GM18873 (cell line): ENCODE measurements at regions not wholly inside any gene's neighbourhood (a gene's known extent, or its start where the extent isn't known, plus 50 kb on each side); places are given as distances from the start of the nearest gene placed in this dataset.

Experiments used
- ATAC-seq: cut with Tn5 transposase; IDR thresholded peaks from one replicate; pipeline ENCODE4 v1.9.1; 2021; ENCODE audit warnings: mild to moderate bottlenecking, moderate library complexity, moderate number of reproducible peaks; ENCODE audit not compliant: unreplicated experiment, low FRiP score

DNA sequence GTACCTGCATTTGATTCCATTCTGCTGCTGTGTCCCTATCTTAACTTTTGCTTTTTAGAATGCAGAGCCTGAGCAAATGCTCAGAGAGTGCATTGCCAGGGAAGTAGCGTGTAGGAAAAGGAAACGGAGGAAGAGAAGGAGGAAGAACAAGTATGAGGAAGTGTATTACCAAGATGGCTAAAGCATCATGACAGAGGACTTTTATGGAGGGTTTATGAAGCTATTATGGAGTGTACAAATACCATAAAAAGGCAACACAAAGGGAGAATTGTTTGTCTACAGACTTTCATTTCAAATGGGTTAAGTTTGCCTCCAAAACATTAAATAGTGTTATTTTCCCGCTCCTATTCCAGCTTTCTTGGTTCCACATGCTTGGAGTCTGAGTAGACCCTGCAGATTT, 1899.8 kb upstream of the NUDT12 start:
- ATAC-seq, result no peak

DNA sequence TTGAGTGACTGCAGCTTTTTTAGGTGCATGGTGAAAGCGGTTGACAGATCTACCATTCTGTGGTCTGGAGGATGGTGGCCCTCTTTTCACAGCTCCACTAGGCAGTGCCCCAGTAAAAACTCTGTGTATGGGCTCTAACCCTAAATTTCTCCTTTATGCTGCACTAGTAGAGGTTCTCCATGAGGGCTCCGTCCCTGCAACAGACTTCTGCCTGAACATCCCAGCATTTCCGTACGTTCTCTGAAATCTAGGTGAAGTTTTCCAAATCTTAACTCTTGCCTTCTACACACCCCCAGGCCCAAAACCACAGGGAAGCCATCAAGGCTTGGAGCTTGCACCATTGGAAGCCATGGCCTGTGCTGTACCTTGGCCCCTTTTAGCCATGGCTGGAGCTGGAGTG, 1898.1 kb upstream of the NUDT12 start:
- no peak for ATAC-seq

DNA sequence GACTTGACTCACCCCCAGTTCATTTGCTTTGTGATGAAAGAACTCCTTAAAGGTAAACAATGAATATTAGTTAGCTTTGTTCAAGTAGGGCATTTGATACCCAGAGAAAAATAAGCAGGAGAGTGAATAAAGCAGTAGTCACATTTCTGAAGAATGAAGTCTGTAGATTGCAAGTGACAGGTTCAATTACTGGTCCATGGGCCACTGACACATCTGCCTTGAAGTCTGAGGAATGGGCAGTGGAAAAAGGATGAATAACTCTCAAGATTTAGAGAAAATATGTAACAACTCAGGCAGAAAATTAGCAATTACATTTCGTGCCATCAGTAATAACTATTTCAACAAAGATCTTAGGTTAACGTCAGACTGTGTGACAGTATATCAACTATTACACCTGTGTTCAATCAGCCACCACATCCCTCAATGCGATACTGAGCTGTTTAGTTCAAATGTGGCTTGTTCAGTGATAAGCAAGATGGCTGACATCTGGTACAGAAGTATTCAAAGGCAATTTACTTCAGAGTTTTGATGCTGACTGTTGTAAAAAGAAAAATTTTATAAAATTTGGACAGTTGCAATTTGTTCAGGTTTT, 1890.7 kb upstream of the NUDT12 start:
- no peak for ATAC-seq

DNA sequence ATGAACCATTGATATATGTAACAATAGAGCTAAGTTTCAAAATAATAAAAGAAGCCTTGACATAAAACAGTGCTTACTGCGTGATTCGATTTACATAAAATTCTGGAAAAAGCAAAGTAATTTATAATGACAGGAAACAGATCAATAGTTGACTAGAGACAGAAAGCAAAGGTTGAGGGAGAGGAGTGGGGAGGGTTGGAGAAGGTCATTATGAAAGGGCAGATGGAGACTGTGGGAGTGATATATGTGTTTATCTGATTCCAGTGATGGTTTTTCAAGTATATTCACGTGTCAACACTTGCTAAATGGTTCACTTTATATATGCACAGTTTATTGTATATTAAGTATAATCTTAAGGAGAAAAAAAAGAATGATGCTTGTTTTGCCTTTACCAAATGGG, 1885.7 kb upstream of the NUDT12 start:
- ATAC-seq, result no peak

DNA sequence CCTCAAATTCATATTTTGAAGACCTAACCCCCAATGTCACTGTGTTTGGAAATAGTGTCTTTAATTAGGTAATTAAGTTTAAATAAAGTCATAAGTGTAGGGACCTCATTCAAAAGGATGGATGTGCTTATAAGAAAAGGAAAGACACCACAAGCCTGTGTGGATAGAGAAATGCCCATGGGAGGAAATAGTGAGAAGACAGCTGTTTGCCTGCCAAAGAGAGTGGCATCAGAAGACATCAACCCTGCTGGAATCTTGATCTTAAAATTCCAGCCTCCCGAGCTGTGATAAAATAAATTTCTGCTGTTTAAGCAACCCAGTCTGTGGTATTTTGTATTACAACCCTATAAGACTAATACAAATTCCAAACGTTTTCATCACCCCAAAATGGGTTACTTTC, 1867.9 kb upstream of the NUDT12 start:
- ATAC-seq, result no peak

DNA sequence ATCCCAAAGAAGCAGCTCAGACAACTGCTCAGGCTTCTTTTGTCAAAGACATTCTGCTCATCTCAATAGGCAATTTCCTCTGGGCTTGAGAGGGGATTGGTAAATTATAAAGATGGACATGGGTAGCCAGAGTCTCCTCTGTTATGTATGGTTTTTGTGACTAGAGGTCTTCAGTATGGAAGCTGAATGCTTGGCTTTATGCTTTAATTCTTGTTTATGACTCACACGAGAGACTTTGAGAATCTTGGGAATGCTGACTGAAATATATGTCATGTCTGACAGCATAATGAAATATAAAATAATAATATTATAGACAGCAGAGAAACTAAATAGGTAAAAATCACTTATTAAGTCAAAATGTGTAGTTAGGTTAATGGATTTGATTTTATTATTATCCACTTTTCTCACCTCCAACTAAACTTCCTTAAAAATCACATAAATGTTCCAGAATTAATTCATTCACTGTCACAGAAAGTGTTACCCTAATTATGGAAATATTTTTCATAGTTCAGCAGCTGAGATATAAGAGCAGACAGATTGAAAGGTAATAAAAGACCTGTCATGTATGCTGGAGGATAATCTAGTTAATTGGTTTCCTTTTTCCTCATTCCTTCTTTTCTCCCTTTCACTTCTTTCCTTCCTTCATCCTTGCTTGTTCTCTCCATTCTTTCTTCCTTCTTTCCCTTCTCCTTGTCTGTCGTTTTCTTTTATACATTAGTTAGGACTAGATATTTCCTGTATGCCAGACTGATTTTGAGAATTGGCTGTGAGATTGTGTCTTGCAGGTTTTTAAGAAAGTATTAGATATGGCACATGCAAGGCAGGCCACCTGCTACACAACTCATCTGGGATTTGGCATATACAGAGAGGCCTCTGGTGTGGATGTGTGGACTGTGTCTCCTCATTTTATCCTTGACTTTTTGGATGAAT, 1866.1 kb upstream of the NUDT12 start:
- ATAC-seq, result no peak

DNA sequence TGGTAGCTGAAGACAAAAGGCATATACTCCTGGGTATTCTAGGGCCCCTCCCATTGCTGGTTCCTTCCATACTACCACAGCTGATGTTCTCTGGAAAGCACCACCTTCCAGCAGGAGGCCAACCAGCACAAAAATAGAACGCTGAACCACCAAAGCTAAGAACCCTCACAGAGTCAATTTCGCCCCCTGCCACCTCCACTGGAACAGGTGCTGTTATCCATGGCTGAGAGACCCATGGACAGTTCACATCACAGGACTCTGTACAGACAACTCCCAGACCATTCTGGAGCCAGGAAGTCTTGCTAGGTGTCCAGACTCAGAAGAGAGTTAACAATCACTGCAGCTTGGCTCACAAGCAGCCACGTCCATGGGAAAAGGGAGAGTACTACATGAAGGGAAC, 1851.5 kb upstream of the NUDT12 start:
- no peak for ATAC-seq

DNA sequence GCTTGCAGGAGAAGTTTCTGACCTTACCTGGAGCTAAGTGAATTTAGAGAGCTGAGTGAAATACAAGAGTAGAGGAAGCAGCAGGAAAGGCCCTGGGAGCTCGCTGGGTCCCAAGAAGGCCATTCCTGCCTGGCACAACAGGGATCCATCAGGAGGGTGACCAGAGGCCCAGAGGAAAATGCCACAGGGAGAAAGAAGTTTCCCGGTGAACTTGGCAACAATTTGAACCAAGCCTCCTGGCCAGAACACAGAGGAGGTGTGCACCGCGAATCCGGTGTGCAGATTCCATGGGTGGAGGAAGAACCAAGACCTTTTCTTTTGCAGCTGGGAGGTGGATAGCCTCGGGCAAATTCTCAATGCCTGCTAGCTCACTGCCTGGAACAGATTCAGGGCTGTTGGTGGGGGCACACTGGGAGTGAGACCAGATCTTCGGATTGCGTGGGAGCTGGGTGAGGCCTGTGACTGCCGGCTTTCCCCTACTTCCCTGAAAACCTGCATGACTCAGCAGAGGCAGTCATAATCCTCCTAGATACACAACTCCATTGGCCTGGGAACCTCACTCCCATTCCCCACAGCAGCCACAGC, 1850.9 kb upstream of the NUDT12 start:
- no peak for ATAC-seq

DNA sequence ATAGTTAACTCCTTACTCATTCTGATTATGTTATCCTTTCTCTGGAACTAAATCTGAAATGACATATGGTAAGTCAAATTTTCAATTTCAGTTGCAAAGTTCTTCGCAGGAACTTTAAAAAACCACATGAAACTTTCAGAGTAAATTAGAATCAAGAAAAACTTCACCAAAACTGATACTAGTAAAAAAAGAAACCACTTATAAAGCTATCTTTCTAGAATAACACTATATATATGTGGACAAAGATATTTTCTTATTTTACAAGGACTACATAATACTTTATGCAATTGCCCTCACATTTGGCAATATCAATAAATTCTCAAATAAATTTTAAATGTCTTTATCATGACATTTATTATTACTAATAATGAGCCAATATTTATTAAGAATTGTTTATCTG, 1847.1 kb upstream of the NUDT12 start:
- ATAC-seq, result no peak

DNA sequence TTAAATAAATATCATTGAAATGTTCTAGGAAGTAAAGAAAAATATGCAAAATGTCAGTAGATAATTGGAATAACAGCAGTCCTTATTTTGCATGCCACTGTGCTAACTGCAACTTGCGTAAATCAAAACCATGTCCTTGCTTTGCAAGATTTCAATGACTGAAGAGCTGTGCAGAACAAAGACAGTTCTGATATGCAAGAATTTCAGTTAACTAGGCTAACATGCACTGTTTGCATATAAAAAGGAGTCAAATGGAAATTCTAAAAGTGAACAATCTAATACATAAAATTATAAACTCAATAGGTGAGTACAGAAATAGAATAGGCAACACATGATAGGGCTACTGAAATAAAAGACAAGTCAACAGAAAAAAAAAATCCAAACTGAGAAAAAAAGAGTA, 1844.6 kb upstream of the NUDT12 start:
- no peak for ATAC-seq

DNA sequence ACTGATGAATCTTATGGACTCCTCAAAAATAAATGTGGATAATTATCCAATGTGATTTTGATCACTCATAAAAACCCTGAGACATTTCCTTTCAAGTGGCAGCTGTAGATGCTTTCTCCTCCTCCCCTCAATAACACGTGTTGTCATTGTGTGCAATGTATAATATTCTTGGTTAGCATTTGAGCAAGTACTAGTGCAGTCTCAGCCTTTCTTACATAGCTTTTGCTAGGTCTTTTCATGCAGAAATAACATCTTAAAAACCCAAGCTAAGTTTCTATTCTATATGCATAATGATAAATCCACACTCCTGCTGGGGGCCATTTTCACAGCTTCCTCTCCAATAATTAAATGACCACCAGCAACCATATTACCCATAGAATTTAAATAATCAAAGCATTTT, 1835.2 kb upstream of the NUDT12 start:
- ATAC-seq, result no peak

DNA sequence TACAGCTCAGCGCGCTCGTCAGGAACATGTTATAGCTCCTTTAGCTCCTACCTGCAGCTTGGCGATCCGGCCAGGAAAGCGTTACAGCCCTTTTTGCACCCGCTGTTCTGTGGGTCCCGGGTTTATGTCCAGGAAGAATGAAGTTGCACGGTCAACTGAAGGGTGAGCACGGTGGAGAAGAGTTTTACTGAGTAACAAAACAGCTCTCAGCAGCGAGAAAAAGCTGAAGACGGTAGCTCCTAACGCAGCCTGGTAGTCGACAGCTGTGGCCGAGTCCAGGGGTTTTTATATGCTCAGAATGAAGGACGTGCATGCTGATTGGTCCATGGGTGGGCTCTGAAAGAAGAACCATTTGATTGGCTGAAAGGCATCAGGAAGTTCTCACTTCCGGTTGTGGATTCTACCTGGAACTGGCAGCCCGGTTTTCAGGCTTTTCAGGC, 1830.1 kb upstream of the NUDT12 start:
- ATAC-seq, result no peak

DNA sequence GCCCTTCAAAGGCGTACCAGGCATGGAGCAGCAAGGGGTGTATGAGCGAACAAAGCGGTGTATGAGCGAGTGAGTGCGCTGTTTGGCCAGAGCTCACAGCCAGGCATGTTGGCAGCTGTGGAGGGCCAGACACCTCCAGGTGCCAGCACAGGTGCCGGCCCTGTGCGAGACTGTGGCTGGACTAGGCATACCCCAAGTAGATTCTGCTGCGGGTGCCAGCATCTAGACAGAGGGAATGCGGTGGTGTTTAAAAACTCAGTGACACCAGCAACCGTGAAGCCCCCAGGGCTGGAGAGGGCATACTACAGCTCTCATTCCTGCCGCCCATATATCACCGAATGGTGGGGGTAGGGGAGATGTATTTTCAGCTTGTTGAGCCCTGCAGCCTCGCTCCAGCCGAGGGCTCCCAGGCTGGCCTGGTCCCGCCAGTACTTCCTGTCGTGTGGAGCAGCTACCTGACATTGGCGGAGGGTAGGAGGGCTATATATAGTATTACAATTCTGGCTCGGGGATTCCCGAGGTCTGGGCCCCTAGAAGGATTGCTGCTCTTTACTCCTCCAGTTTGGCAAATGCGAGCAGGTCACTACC, 1829.6 kb upstream of the NUDT12 start:
- ATAC-seq, result no peak

DNA sequence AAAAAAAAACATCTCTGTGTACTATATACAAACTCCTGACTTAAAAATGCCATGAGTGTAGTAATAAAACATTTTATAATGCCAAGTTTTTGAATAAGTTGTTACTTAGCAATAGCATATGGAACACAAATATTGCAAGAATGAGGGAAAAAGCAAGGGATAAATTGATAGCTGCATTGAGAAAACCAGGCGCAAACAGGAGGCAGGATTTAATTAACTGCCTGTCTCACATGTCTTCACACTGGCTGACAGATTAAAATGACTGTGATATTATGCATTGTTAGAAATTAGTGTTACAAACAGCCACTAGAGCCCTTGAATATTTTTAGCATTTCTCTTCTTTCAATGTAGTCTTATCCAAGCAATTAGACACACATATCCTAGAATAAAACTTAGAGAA, 1817.5 kb upstream of the NUDT12 start:
- no peak for ATAC-seq

DNA sequence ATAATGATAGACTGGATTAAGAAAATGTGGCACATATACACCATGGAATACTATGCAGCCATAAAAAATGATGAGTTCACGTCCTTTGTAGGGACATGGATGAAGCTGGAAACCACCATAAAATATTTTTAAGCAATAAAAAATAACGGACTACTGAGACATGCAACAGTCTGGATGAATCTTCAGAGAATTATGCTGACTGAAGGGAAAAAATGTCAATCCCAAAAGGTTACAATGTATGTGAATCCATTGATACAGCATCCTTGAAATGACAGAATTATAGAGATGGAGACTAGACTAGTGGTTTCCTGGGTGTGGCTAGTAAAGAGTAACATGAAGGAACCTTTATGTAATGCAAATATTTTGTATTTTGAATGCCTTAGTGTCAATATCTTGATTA, 1808.6 kb upstream of the NUDT12 start:
- no peak for ATAC-seq

DNA sequence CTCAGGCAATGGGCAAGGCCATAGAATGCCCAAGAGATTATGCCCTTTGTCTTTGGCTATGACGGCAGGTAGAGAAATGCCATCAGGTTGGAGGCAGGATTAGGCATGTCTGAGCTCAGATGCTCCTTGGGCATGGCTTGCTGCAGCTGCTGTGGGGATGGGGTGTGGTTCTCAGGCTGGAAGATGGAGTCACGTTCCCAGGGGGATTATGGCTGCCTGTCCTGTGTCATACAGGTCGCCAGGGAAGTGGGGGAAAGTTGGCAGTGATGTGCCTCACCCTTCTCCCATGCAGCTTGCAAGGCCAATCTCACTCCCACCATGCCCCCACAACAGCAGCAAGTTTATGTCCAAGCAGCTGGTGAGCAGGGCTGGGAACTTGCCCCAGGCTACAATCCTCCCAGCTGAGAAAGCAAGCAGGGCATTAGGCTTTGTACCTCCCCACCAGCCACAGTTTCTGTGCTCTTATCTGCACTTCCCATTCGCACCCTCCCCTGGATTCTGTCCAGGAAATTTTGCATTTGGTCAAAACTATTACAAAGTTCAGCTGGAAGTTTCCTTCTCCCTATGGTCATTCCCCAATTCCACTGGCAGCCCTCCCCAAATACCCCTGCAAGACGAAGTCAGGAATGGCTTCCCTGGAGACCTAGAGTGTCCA, 1788.0 kb upstream of the NUDT12 start:
- ATAC-seq, result no peak

DNA sequence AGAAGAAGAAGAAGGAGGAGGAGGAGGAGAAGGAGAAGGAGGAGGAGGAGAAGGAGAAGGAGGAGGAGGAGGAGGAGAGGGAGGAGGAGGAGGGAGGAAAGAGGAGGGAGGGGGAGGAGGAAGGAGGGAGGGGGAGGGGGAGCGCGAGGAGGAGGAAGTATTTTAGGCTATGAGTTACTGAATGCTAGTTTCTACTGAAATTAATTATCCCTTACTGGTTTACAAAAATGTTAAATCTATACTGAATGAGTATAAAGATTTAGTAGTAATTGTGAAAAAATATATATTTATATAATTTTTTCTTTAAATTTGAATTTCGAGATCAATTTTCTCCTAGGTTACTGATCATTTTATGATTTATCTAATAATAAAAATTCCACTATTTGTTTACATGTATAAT, 1769.0 kb upstream of the NUDT12 start:
- ATAC-seq, result no peak

DNA sequence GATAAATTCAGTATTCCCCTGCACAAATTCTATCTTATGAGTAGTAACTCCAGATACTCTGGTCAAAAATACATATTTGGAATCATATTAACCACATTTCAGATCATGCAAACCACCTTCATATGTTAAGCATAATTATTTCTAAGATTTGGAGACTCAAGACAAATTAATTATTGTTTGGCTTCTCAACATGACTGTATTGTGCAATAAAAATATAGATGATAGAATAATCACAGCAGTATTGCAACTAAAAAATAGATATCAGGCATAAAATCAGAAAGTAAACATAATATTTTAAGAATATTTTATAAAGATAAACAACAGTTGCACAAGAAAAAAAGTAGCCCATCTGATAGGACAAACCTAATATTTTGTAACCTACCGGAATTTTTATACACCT, 1767.6 kb upstream of the NUDT12 start:
- ATAC-seq, result no peak

DNA sequence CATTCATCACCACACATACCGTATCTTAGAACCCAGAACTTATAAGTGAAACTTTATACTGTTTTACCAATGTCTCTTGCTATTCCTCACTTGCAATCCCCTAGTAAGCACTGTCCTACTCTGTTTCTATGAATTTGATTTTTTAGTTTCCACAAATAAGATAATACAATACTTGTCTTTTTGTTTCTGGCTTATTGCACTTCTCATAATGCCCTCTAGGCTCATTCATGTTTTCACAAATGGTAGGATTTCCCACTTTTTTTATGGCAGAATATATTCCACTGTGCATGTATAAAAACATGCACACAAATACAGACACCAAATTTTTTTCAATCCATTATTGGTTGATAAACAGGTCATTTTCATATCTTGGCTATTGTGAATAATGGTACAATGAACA, 1742.3 kb upstream of the NUDT12 start:
- ATAC-seq, result no peak

DNA sequence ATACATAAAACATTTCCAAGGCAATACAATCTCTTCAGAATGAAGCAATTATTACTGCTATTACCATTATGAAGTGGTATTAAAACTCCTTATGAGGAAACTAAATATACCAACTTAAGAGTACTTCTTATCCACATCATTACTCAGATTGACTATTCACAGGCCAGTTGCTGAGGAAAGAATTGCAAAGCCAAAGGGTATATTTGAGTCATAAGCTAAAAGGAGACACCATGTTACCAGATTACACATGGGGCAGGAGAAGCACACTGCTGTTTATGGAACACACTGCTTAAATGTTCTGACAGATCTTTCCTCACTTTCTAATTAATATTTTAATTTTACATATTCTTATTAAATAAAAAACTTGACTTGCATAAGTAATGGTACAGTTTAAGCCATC, 1726.4 kb upstream of the NUDT12 start:
- no peak for ATAC-seq

DNA sequence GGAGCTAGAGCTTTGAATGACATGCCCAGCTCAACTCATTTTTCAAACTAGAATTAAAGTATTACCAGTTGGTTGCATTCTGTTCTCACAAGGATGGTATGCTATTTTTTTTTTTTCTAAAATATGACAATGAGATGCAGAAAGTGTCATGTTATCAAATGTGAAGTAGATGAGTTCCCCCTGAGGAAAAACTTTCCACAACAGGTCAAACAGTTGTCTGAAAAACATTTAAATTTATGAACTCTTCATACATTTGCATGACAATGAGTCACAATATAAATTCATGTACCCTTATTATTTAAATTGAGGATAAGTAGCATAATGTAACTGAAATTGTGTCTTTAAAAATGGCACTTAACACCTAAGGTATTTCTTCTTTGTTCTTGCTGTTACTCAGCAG, 1720.5 kb upstream of the NUDT12 start:
- ATAC-seq, result no peak
